ENCODE measurements at regions not wholly inside any gene's neighbourhood (a gene's known extent, or its start where the extent isn't known, plus 50 kb on each side); places are given as distances from the start of the nearest gene placed in this dataset.

DNA sequence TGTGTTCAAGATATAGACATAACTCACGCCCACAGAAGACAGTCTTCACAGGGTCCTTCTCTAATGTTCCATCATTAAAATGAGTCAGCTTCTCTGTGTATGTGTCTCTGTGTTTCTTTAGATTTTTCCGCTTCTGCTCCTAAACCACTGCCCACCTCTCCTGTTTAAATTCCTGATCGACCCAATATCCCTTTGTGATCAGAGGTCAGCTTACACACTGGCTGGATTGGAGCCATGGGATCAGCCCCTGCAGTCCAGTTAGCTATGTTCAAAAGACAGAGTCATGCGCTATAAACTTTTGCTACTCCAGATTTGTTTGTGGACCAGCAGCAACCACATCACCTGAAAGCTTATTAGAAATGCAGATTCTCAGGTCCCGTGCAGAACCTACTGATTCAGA lies 229.2 kb downstream of the C1D start:
- DNase-seq (ENCODE audit: low read depth, low spot score), result no peak
- H3K36me3 ChIP-seq (ENCODE audit: control insufficient read depth in 2 of 2, extremely low read depth in 1 of 2, insufficient read depth in 2 of 2, low read length in 2 of 2), result no peaks in the 10 kb centered on the region
- no peaks in the 10 kb centered on the region for H3K79me2 ChIP-seq (ENCODE audit: control insufficient read depth, insufficient read depth, low read length)
- H3K4me2 ChIP-seq (ENCODE audit: control insufficient read depth, extremely low read depth, insufficient read depth, low read depth, low read length), result no peak overlapping the region
- H3K9me3 ChIP-seq (ENCODE audit: control insufficient read depth, low read depth, low read length), result no peaks in the 10 kb centered on the region
- H4K20me1 ChIP-seq (ENCODE audit: control insufficient read depth, extremely low read depth, insufficient read depth, low read length), result no peaks in the 10 kb centered on the region
- H3K4me1 ChIP-seq (ENCODE audit: control insufficient read depth, extremely low read depth, insufficient read depth, low read length), result no peaks in the 10 kb centered on the region
- no peak overlapping the region for H2AFZ ChIP-seq (ENCODE audit: control insufficient read depth, low read length)
- dilution Hi-C loops (cut with MboI; ENCODE audit: extremely low pct_ligation_motif_present, low sequenced_read_pairs), result no loop called here
- no peak for FAIRE-seq
- no peaks in the 10 kb centered on the region for H3K27me3 ChIP-seq (ENCODE audit: control insufficient read depth, extremely low read depth, insufficient read depth, low read length)
- no peak overlapping the region for H3K27ac ChIP-seq (ENCODE audit: control insufficient read depth, insufficient read depth, low read length)
- no peaks in the 10 kb centered on the region for H3K9me1 ChIP-seq (ENCODE audit: control insufficient read depth, extremely low read depth, insufficient read depth, low read length)
- H3K9ac ChIP-seq (ENCODE audit: control insufficient read depth, extremely low read depth, insufficient read depth, low read length), result no peak overlapping the region
- no peak for TF ChIP-seq EZH2 (IDR thresholded peaks at IDR 0.05; ENCODE audit: low read length)
- TF ChIP-seq, protein P1, sequence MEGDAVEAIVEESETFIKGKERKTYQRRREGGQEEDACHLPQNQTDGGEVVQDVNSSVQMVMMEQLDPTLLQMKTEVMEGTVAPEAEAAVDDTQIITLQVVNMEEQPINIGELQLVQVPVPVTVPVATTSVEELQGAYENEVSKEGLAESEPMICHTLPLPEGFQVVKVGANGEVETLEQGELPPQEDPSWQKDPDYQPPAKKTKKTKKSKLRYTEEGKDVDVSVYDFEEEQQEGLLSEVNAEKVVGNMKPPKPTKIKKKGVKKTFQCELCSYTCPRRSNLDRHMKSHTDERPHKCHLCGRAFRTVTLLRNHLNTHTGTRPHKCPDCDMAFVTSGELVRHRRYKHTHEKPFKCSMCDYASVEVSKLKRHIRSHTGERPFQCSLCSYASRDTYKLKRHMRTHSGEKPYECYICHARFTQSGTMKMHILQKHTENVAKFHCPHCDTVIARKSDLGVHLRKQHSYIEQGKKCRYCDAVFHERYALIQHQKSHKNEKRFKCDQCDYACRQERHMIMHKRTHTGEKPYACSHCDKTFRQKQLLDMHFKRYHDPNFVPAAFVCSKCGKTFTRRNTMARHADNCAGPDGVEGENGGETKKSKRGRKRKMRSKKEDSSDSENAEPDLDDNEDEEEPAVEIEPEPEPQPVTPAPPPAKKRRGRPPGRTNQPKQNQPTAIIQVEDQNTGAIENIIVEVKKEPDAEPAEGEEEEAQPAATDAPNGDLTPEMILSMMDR (optimal IDR thresholded peaks at IDR 0.05 in 1 of 3, IDR thresholded peaks at IDR 0.05 in 1 of 3, conservative IDR thresholded peaks at IDR 0.05 in 1 of 3; ENCODE audit: extremely low read depth in 1 of 3, insufficient read depth in 2 of 3, low read length in 3 of 3), result no peak
- H3K4me3 ChIP-seq (ENCODE audit: control insufficient read depth in 2 of 3, extremely low read depth in 1 of 3, insufficient read depth in 2 of 3, low read depth in 1 of 3, low read length in 3 of 3), result no peak overlapping the region

DNA sequence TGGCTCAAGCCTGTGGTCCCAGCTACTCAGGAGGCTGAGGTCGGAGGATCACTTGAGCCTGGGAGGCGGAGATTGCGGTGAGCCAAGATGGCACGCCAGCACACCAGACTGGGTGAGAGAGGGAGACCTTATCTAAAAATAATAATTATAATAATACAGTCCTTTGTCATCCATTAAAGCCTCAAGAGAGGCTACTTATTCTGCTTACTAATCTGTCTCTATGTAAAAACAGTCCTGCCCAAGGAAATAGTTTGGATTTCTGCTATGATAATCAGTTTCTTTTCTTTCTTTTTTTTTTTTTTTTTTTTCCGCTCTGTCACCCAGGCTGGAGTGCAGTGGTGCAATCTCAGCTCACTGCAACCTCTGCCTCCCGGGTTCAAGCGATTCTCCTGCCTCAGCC lies 228.3 kb downstream of the C1D start:
- Histone ChIP-seq H3K9me1 (ENCODE audit: control insufficient read depth, extremely low read depth, insufficient read depth, low read length) (no peaks in the 10 kb centered on the region), H3K79me2 (ENCODE audit: control insufficient read depth, insufficient read depth, low read length) (no peaks in the 10 kb centered on the region), H2AFZ (ENCODE audit: control insufficient read depth, low read length) (no peak overlapping the region), H3K9ac (ENCODE audit: control insufficient read depth, extremely low read depth, insufficient read depth, low read length) (no peak overlapping the region), H3K27me3 (ENCODE audit: control insufficient read depth, extremely low read depth, insufficient read depth, low read length) (no peaks in the 10 kb centered on the region), H3K36me3 (ENCODE audit: control insufficient read depth in 2 of 2, extremely low read depth in 1 of 2, insufficient read depth in 2 of 2, low read length in 2 of 2) (no peaks in the 10 kb centered on the region), H3K27ac (ENCODE audit: control insufficient read depth, insufficient read depth, low read length) (no peak overlapping the region), H3K4me2 (ENCODE audit: control insufficient read depth, extremely low read depth, insufficient read depth, low read depth, low read length) (no peak overlapping the region), H3K9me3 (ENCODE audit: control insufficient read depth, low read depth, low read length) (no peaks in the 10 kb centered on the region), H3K4me1 (ENCODE audit: control insufficient read depth, extremely low read depth, insufficient read depth, low read length) (no peaks in the 10 kb centered on the region), H3K4me3 (ENCODE audit: control insufficient read depth in 2 of 3, extremely low read depth in 1 of 3, insufficient read depth in 2 of 3, low read depth in 1 of 3, low read length in 3 of 3) (no peak overlapping the region), H4K20me1 (ENCODE audit: control insufficient read depth, extremely low read depth, insufficient read depth, low read length) (no peaks in the 10 kb centered on the region)
- TF ChIP-seq EZH2 (IDR thresholded peaks at IDR 0.05; ENCODE audit: low read length), result no peak
- TF ChIP-seq, protein P1 (optimal IDR thresholded peaks at IDR 0.05 in 1 of 3, IDR thresholded peaks at IDR 0.05 in 1 of 3, conservative IDR thresholded peaks at IDR 0.05 in 1 of 3; ENCODE audit: extremely low read depth in 1 of 3, insufficient read depth in 2 of 3, low read length in 3 of 3), result no peak
- no peak for FAIRE-seq
- DNase-seq (ENCODE audit: low read depth, low spot score), result no peak
- dilution Hi-C loops (cut with MboI; ENCODE audit: extremely low pct_ligation_motif_present, low sequenced_read_pairs), result no loop called here
